Peyer's patch (tissue), 4 donors: ENCODE measurements at regions not wholly inside any gene's neighbourhood (a gene's known extent, or its start where the extent isn't known, plus 50 kb on each side); places are given as distances from the start of the nearest gene placed in this dataset.

Experiments
- DNase-seq, 3 donors: peaks; one replicate each; pipeline ENCODE4 v3.0.0-alpha.2; 2017 to 2019
- H3K27ac ChIP-seq, 4 donors: fragments of 200-600 bp; sonication (generic); one replicate each; pipeline ENCODE4 v1.5.1; 2016 to 2019
- H3K27me3 ChIP-seq, 2 donors: fragments of 200-600 bp; sonication (generic); one replicate each; pipeline ENCODE4 v1.5.1; 2019
- H3K36me3 ChIP-seq, 3 donors: fragments of 200-600 bp; sonication (generic); one replicate each; pipeline ENCODE4 v1.5.1; 2016 to 2019
- H3K4me1 ChIP-seq, 4 donors: fragments of 200-600 bp; sonication (generic); one replicate each; pipeline ENCODE4 v1.5.1; 2016 to 2019
- H3K4me3 ChIP-seq, 4 donors: fragments of 200-600 bp; sonication (generic); 1 replicate in 3 of 4; 2 replicates in 1 of 4; pipeline ENCODE4 v1.5.1; 2016 to 2019; ENCODE audit warnings: mild to moderate bottlenecking in 1 of 4
- H3K9me3 ChIP-seq, 4 donors: fragments of 200-600 bp; sonication (generic); one replicate each; pipeline ENCODE4 v1.5.1; 2016 to 2019; ENCODE audit warnings: mild to moderate bottlenecking in 1 of 4
- POLR2A ChIP-seq, 2 donors: fragments of 450-650 bp; IDR thresholded peaks; one replicate each; pipeline ENCODE4 v1.5.1; 2017; ENCODE audit warnings: antibody characterized with exemption in 2 of 2, mild to moderate bottlenecking in 2 of 2, moderate library complexity in 2 of 2
- TF ChIP-seq, protein P1 (sequence below), 6 experiments: fragments of 450-650 bp in 4 of 6; fragments of 200-600 bp in 2 of 6; sonication (generic) in 1 of 6; IDR thresholded peaks; one replicate each; pipeline ENCODE4 v1.5.1; 2017 to 2019; ENCODE audit warnings: antibody characterized with exemption in 6 of 6, mild to moderate bottlenecking in 3 of 6, moderate library complexity in 1 of 6

- H3K27ac ChIP-seq = no peak overlapping the region
- H3K4me1 ChIP-seq = no peaks in the 10 kb centered on the region
- no peak overlapping the region for H3K4me3 ChIP-seq
- no peaks in the 10 kb centered on the region for H3K9me3 ChIP-seq
- no peaks in the 10 kb centered on the region for H3K36me3 ChIP-seq
- TF ChIP-seq POLR2A (IDR thresholded peaks at IDR 0.05) = no peak
- no peaks in the 10 kb centered on the region for H3K27me3 ChIP-seq
- no peak for DNase-seq
Measured at GRCh38 chr7:148472406-148472805, 118.2 kb upstream of the C7orf33 start.

GRCh38 chr7:148473703-148474480 is 116.7 kb upstream of the C7orf33 start:
- no peak for DNase-seq
- no peaks in the 10 kb centered on the region for H3K9me3 ChIP-seq
- no peak overlapping the region for H3K27ac ChIP-seq

DNA sequence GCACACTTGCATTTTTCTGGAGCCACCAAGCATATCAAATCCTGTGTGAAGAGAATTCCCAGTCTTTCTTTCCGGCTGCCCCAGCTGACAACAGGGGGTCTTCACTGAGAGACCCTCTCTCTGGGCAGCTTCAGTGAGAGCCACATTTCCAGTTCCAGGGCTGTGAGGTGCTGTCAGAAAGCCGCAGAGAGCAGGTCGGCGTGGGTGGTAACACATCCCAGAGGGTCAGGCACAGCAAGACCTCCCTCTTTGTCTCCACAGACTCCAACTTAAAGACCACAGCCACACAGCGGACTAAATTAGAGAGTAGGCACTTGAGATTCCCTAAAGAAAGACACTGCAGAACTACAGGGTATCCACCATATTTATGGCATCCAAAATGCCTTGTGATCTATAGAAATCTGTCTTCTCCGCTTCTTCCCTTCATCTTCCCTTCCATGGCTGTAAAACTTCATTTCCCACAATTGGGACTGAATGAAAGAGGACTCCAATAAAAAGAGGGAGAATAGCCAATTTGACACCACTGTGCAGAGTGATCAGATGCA is 116.0 kb upstream of the C7orf33 start:
- DNase-seq = no peak
- no peaks in the 10 kb centered on the region for H3K9me3 ChIP-seq
- TF ChIP-seq, protein P1, sequence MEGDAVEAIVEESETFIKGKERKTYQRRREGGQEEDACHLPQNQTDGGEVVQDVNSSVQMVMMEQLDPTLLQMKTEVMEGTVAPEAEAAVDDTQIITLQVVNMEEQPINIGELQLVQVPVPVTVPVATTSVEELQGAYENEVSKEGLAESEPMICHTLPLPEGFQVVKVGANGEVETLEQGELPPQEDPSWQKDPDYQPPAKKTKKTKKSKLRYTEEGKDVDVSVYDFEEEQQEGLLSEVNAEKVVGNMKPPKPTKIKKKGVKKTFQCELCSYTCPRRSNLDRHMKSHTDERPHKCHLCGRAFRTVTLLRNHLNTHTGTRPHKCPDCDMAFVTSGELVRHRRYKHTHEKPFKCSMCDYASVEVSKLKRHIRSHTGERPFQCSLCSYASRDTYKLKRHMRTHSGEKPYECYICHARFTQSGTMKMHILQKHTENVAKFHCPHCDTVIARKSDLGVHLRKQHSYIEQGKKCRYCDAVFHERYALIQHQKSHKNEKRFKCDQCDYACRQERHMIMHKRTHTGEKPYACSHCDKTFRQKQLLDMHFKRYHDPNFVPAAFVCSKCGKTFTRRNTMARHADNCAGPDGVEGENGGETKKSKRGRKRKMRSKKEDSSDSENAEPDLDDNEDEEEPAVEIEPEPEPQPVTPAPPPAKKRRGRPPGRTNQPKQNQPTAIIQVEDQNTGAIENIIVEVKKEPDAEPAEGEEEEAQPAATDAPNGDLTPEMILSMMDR (IDR thresholded peaks at IDR 0.05) = no peak
- no peak for TF ChIP-seq POLR2A (IDR thresholded peaks at IDR 0.05)
- H3K4me1 ChIP-seq = no peaks in the 10 kb centered on the region
- H3K4me3 ChIP-seq = no peak overlapping the region
- no peak overlapping the region for H3K27ac ChIP-seq
- H3K27me3 ChIP-seq = no peaks in the 10 kb centered on the region
- H3K36me3 ChIP-seq = no peaks in the 10 kb centered on the region

More at GRCh38 chr7:148473703-148474480, 116.7 kb upstream of the C7orf33 start:
- no peaks in the 10 kb centered on the region for H3K36me3 ChIP-seq
- H3K4me1 ChIP-seq = no peaks in the 10 kb centered on the region
- H3K27me3 ChIP-seq = no peaks in the 10 kb centered on the region
- TF ChIP-seq, protein P1 (IDR thresholded peaks at IDR 0.05) = no peak
- TF ChIP-seq POLR2A (IDR thresholded peaks at IDR 0.05) = no peak
- H3K4me3 ChIP-seq = no peak overlapping the region

DNA sequence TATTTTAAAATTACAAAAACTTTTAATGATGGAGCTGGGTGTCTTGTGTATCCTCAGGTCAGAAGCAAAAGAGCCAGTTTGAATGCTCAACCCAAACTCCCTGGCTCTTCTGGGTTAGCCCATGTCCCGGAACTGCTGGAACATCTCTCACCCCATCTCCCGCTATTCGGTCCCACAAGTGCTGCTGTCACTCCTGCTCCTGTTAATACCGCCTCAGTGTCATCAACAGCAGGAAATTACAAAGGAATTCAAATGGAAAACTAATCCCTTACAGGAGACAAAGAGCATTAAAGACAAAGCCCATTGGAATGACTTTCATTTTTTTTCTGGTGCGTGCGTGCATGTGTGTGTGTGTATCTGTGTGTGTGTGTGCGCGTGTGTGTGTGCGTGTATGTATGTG is 112.0 kb upstream of the C7orf33 start:
- no peaks in the 10 kb centered on the region for H3K27me3 ChIP-seq
- TF ChIP-seq POLR2A (IDR thresholded peaks at IDR 0.05) = no peak
- TF ChIP-seq, protein P1 (IDR thresholded peaks at IDR 0.05) = no peak
- no peak overlapping the region for H3K4me3 ChIP-seq
- H3K9me3 ChIP-seq = no peaks in the 10 kb centered on the region
- no peak overlapping the region for H3K27ac ChIP-seq
- no peaks in the 10 kb centered on the region for H3K36me3 ChIP-seq
- H3K4me1 ChIP-seq = peaks cover 0 to 6% (median 0%) of the 10 kb centered on the region in 4 donors
- DNase-seq = no peak

- Histone ChIP-seq H3K27me3 (no peaks in the 10 kb centered on the region), H3K36me3 (no peaks in the 10 kb centered on the region), H3K4me1 (peaks cover 0 to 6% (median 2%) of the 10 kb centered on the region in 4 donors), H3K9me3 (no peaks in the 10 kb centered on the region), H3K4me3 (no peak overlapping the region), H3K27ac (no peak overlapping the region)
- DNase-seq = no peak
- TF ChIP-seq, protein P1 (IDR thresholded peaks at IDR 0.05) = no peak
- TF ChIP-seq POLR2A (IDR thresholded peaks at IDR 0.05) = no peak
Measured at GRCh38 chr7:148480479-148481146, 110.0 kb upstream of the C7orf33 start.

DNA sequence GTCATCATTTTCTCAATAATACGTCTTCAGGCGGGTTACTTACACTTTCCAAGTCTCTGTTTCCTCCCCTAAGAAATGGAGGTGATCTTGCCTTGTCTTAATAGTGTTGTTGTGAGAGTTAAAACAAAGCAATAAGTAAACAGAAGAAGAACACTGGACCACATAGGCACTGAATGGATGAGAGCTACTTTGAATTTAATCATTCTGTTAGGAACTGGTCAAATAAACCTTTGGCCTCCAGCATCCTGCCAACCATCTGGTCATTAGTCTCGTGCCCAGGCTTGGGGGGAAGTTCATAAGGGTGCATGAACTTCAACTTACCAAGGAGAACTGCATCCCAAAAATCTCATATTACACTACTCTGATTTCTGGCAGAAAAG is 109.4 kb upstream of the C7orf33 start:
- Histone ChIP-seq H3K27ac (no peak overlapping the region), H3K4me1 (peaks cover 0 to 8% (median 3%) of the 10 kb centered on the region in 4 donors), H3K9me3 (no peaks in the 10 kb centered on the region), H3K27me3 (no peaks in the 10 kb centered on the region), H3K36me3 (no peaks in the 10 kb centered on the region), H3K4me3 (no peak overlapping the region)
- TF ChIP-seq POLR2A (IDR thresholded peaks at IDR 0.05) = no peak
- TF ChIP-seq, protein P1 (IDR thresholded peaks at IDR 0.05) = no peak
- no peak for DNase-seq
